ENCODE measurements at regions not wholly inside any gene's neighbourhood (a gene's known extent, or its start where the extent isn't known, plus 50 kb on each side); places are given as distances from the start of the nearest gene placed in this dataset.

GRCh38 chr4:174118171-174118570 is 165.3 kb downstream of the FBXO8 start:
- Histone ChIP-seq H3K4me1 (ENCODE audit: insufficient read depth) (peaks cover 3% of the 10 kb centered on the region), H3K27me3 (no peaks in the 10 kb centered on the region), H3K9me3 (no peaks in the 10 kb centered on the region), H3K4me3 (no peak overlapping the region), H3K36me3 (no peaks in the 10 kb centered on the region), H3K27ac (no peak overlapping the region)
- TF ChIP-seq EP300 (IDR thresholded peaks at IDR 0.05) = no peak
- no peak for TF ChIP-seq POLR2A (IDR thresholded peaks at IDR 0.05)
- TF ChIP-seq CTCF (IDR thresholded peaks at IDR 0.05) = no peak
- 87 to 94% (median 92%) methylated on average over 4 of the region's 4 CpGs for WGBS, 3 donors
- no peak for DNase-seq
- intact Hi-C loops (cut with DNase I) = no loop called here

- no peak overlapping the region for H3K4me3 ChIP-seq
- no peaks in the 10 kb centered on the region for H3K9me3 ChIP-seq
- no peak overlapping the region for H3K27ac ChIP-seq
- no peaks in the 10 kb centered on the region for H3K27me3 ChIP-seq
- intact Hi-C loops (cut with DNase I) = no loop called here
- H3K36me3 ChIP-seq = no peaks in the 10 kb centered on the region
- DNase-seq = no peak
- peaks cover 3% of the 10 kb centered on the region for H3K4me1 ChIP-seq (ENCODE audit: insufficient read depth)
- no peak for TF ChIP-seq POLR2A (IDR thresholded peaks at IDR 0.05)
- TF ChIP-seq EP300 (IDR thresholded peaks at IDR 0.05) = no peak
- TF ChIP-seq CTCF (IDR thresholded peaks at IDR 0.05) = no peak
- WGBS, 3 donors = 95 to 97% (median 95%) methylated on average over 8 of the region's 8 CpGs
Measured at GRCh38 chr4:174117445-174117844, 166.0 kb downstream of the FBXO8 start.

- no peaks in the 10 kb centered on the region for H3K36me3 ChIP-seq
- intact Hi-C loops (cut with DNase I) = no loop called here
- peaks cover 1% of the 10 kb centered on the region for H3K4me1 ChIP-seq (ENCODE audit: insufficient read depth)
- H3K9me3 ChIP-seq = no peaks in the 10 kb centered on the region
- H3K27ac ChIP-seq = no peak overlapping the region
- H3K4me3 ChIP-seq = no peak overlapping the region
- DNase-seq = no peak
- TF ChIP-seq POLR2A (IDR thresholded peaks at IDR 0.05) = no peak
- TF ChIP-seq CTCF (IDR thresholded peaks at IDR 0.05) = no peak
- TF ChIP-seq EP300 (IDR thresholded peaks at IDR 0.05) = no peak
- no peaks in the 10 kb centered on the region for H3K27me3 ChIP-seq
- 66 to 75% (median 71%) methylated on average over 4 of the region's 4 CpGs for WGBS, 3 donors
Measured at GRCh38 chr4:174116021-174116420, 167.4 kb downstream of the FBXO8 start.

GRCh38 chr4:174111422-174111821 is 172.0 kb downstream of the FBXO8 start:
- WGBS, 3 donors = 74 to 78% (median 77%) methylated on average over 2 of the region's 2 CpGs
- intact Hi-C loops (cut with DNase I) = no loop called here
- DNase-seq = no peak
- H3K27ac ChIP-seq = no peak overlapping the region
- no peak overlapping the region for H3K4me3 ChIP-seq
- H3K27me3 ChIP-seq = no peaks in the 10 kb centered on the region
- H3K4me1 ChIP-seq (ENCODE audit: insufficient read depth) = no peaks in the 10 kb centered on the region
- H3K36me3 ChIP-seq = no peaks in the 10 kb centered on the region
- TF ChIP-seq CTCF (IDR thresholded peaks at IDR 0.05) = no peak
- TF ChIP-seq EP300 (IDR thresholded peaks at IDR 0.05) = no peak
- no peak for TF ChIP-seq POLR2A (IDR thresholded peaks at IDR 0.05)
- no peaks in the 10 kb centered on the region for H3K9me3 ChIP-seq

- intact Hi-C loops (cut with DNase I) = no loop called here
- Histone ChIP-seq H3K4me1 (ENCODE audit: insufficient read depth) (no peaks in the 10 kb centered on the region), H3K27ac (no peak overlapping the region), H3K27me3 (no peaks in the 10 kb centered on the region), H3K4me3 (no peak overlapping the region), H3K36me3 (no peaks in the 10 kb centered on the region), H3K9me3 (no peaks in the 10 kb centered on the region)
- DNase-seq = no peak
- TF ChIP-seq POLR2A (IDR thresholded peaks at IDR 0.05) = no peak
- TF ChIP-seq CTCF (IDR thresholded peaks at IDR 0.05) = no peak
- no peak for TF ChIP-seq EP300 (IDR thresholded peaks at IDR 0.05)
- WGBS, 3 donors = 80 to 86% (median 86%) methylated on average over 9 of the region's 9 CpGs
Measured at GRCh38 chr4:174110180-174110579, 173.3 kb downstream of the FBXO8 start.
